ENCODE measurements at regions not wholly inside any gene's neighbourhood (a gene's known extent, or its start where the extent isn't known, plus 50 kb on each side); places are given as distances from the start of the nearest gene placed in this dataset.

DNA sequence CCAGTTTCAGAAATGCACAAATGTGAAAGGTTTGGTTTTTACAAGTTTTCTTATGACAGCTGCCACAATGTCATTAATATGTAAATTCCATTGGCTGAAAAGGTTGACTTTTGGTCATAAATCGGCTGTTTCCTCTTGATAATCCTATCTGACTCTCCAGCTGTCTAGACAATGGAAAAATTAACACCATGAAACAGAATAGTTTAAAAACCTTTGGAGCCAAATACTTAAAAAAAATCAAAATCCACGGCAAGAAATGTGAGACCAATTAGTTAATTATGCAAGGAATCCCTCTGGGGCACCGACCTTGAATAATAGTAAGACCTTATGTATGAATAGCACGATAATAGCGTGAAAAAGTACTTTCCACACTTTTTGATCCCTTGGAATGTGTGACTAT lies 138.0 kb downstream of the ZNF664 start:
- no peak overlapping the region for H2AK5ac ChIP-seq (ENCODE audit: low read depth, low read length)
- peaks cover 5 to 9% of the 10 kb centered on the region in 2 experiments for H3K9me3 ChIP-seq (ENCODE audit: insufficient read depth in 2 of 2, low read depth in 1 of 2, low read length in 1 of 2)
- H3K36me3 ChIP-seq (ENCODE audit: control insufficient read depth in 2 of 4, insufficient read depth in 4 of 4, low read length in 3 of 4), result no peaks in the 10 kb centered on the region
- H3K23me2 ChIP-seq (ENCODE audit: low read depth, low read length), result no peaks in the 10 kb centered on the region
- no peaks in the 10 kb centered on the region for H3K79me2 ChIP-seq (ENCODE audit: control insufficient read depth in 1 of 2, insufficient read depth in 2 of 2, low read length in 2 of 2)
- H4K91ac ChIP-seq (replicated peaks; ENCODE audit: insufficient read length, low read length), result no peak overlapping the region
- H4K8ac ChIP-seq (ENCODE audit: extremely low read depth, insufficient read depth, low read length), result no peak overlapping the region
- no peak overlapping the region for H4K5ac ChIP-seq (ENCODE audit: insufficient read length, low read depth, low read length)
- no peaks in the 10 kb centered on the region for H4K20me1 ChIP-seq (replicated peaks in 1 of 2; ENCODE audit: control insufficient read depth in 1 of 2, insufficient read depth in 2 of 2, low read length in 2 of 2)
- no peak overlapping the region for H3K23ac ChIP-seq (ENCODE audit: insufficient read length)
- H3K27me3 ChIP-seq (replicated peaks in 1 of 4; ENCODE audit: control insufficient read depth in 3 of 4, extremely low read depth in 1 of 4, insufficient read depth in 3 of 4, low read length in 3 of 4), result no peaks in the 10 kb centered on the region; a peak in 1 of 7 replicates
- no peak overlapping the region for H2BK15ac ChIP-seq (ENCODE audit: low read length)
- no peak overlapping the region for H2BK12ac ChIP-seq (ENCODE audit: low read depth, low read length)
- CTCF ChIA-PET (ENCODE audit: partially characterized antibody), result interaction anchor here (0.9 to 1.2 kb wide), 3 partner anchors 25 to 204 kb away, joined by 3 read pairs; no protein-coding TSS in a partner anchor
- no peak overlapping the region for H2BK20ac ChIP-seq (ENCODE audit: low read length)
- H3K4me2 ChIP-seq (ENCODE audit: insufficient read depth in 1 of 2, low read depth in 2 of 2, low read length in 2 of 2), result no peak overlapping the region
- H2AFZ ChIP-seq (ENCODE audit: low read length), result no peak overlapping the region
- peaks cover 2 to 15% (median 2%) of the 10 kb centered on the region in 4 experiments; a peak in 5 of 7 replicates for H3K4me1 ChIP-seq (replicated peaks in 1 of 4; ENCODE audit: control insufficient read depth in 3 of 4, insufficient read depth in 4 of 4, low read length in 3 of 4)
- no peak overlapping the region for H2BK5ac ChIP-seq (ENCODE audit: low read depth, low read length)
- no peak overlapping the region for H2BK120ac ChIP-seq (replicated peaks; ENCODE audit: low read depth, low read length)
- no peak overlapping the region for H3K27ac ChIP-seq (ENCODE audit: low read depth, low read length)
- FAIRE-seq (no peak), DNase-seq (ENCODE audit: low read depth in 1 of 2, low spot score in 2 of 2) (no peak)
- H3K9ac ChIP-seq (replicated peaks in 1 of 4; ENCODE audit: extremely low read depth in 1 of 4, low read depth in 3 of 4, low read length in 3 of 4), result no peak overlapping the region
- WGBS, 2 experiments (ENCODE audit: extremely low coverage in 1 of 2, insufficient coverage in 1 of 2, insufficient read length in 1 of 2, insufficient replicate concordance in 2 of 2, low coverage in 1 of 2, low lambda C conversion rate in 2 of 2, missing lambda C conversion rate in 1 of 2), result 83% methylated on average over 5 of the region's 5 CpGs; no CpG with 5 or more reads in 1 of the 2 experiments
- no peak overlapping the region for H3K56ac ChIP-seq (replicated peaks; ENCODE audit: insufficient read length, low read depth, low read length)
- no peak overlapping the region for H3K4ac ChIP-seq (replicated peaks; ENCODE audit: insufficient read length, low read depth, low read length)
- POLR2A ChIA-PET (ENCODE audit: partially characterized antibody), result no interaction called here
- H3K18ac ChIP-seq (ENCODE audit: extremely low read depth, low read length), result no peak overlapping the region
- H3K79me1 ChIP-seq (ENCODE audit: low read depth, low read length), result no peaks in the 10 kb centered on the region; the same call in 1 of the 2 replicates
- no peak overlapping the region for H3K4me3 ChIP-seq (ENCODE audit: extremely low read depth in 1 of 4, insufficient read depth in 2 of 4, low read depth in 3 of 4, low read length in 4 of 4)
- H3K14ac ChIP-seq (ENCODE audit: insufficient read length), result no peak overlapping the region
- TF ChIP-seq GABPA (IDR thresholded peaks at IDR 0.05; ENCODE audit: borderline replicate concordance, insufficient read depth, low read length) (no peak), EZH2 (IDR thresholded peaks at IDR 0.05; ENCODE audit: low read depth, low read length, severe bottlenecking) (no peak), KDM5A (IDR thresholded peaks at IDR 0.05; ENCODE audit: low read length) (no peak), SRF (IDR thresholded peaks at IDR 0.05; ENCODE audit: low read depth, low read length) (no peak), GTF2F1 (IDR thresholded peaks at IDR 0.05; ENCODE audit: borderline replicate concordance, low read depth, low read length) (no peak), RXRA (IDR thresholded peaks at IDR 0.05; ENCODE audit: insufficient read depth, low read depth, low read length) (no peak), RFX5 (IDR thresholded peaks at IDR 0.05; ENCODE audit: borderline replicate concordance, low read depth, low read length) (no peak), BACH1 (IDR thresholded peaks at IDR 0.05; ENCODE audit: low read length) (no peak), CHD2 (IDR thresholded peaks at IDR 0.05; ENCODE audit: low read length) (no peak), HDAC6 (IDR thresholded peaks at IDR 0.05; ENCODE audit: low read depth, low read length) (no peak), TCF12 (IDR thresholded peaks at IDR 0.05; ENCODE audit: low read depth, low read length) (no peak)
- TF ChIP-seq, protein P1, sequence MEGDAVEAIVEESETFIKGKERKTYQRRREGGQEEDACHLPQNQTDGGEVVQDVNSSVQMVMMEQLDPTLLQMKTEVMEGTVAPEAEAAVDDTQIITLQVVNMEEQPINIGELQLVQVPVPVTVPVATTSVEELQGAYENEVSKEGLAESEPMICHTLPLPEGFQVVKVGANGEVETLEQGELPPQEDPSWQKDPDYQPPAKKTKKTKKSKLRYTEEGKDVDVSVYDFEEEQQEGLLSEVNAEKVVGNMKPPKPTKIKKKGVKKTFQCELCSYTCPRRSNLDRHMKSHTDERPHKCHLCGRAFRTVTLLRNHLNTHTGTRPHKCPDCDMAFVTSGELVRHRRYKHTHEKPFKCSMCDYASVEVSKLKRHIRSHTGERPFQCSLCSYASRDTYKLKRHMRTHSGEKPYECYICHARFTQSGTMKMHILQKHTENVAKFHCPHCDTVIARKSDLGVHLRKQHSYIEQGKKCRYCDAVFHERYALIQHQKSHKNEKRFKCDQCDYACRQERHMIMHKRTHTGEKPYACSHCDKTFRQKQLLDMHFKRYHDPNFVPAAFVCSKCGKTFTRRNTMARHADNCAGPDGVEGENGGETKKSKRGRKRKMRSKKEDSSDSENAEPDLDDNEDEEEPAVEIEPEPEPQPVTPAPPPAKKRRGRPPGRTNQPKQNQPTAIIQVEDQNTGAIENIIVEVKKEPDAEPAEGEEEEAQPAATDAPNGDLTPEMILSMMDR (IDR thresholded peaks at IDR 0.05; ENCODE audit: control extremely low read depth in 1 of 3, insufficient read depth in 1 of 3, low read depth in 1 of 3, low read length in 3 of 3), result no peak
